T-helper 1 cell treated with Interleukin-12 subunit alpha and Interleukin-12 subunit beta and Interleukin-4 antibody, amounts not matched to agents 30 μg/mL and 1 μg/mL, for 36 hours (primary cell): ENCODE measurements at regions not wholly inside any gene's neighbourhood (a gene's known extent, or its start where the extent isn't known, plus 50 kb on each side); places are given as distances from the start of the nearest gene placed in this dataset.

Source experiments
- H3K27ac Mint-ChIP-seq: one replicate; pipeline ENCODE4 v1.8.0; 2021; ENCODE audit warnings: mild to moderate bottlenecking, mixed read lengths
- H3K27me3 Mint-ChIP-seq: one replicate; pipeline ENCODE4 v1.8.0; 2021; ENCODE audit warnings: low read depth, mixed read lengths
- H3K36me3 Mint-ChIP-seq: one replicate; pipeline ENCODE4 v1.8.0; 2021; ENCODE audit warnings: low read depth, mixed read lengths
- H3K4me1 Mint-ChIP-seq: one replicate; pipeline ENCODE4 v1.8.0; 2021; ENCODE audit warnings: low read depth, mixed read lengths
- H3K4me3 Mint-ChIP-seq: one replicate; pipeline ENCODE4 v1.8.0; 2021; ENCODE audit warnings: mild to moderate bottlenecking, moderate library complexity, mixed read lengths
- H3K9me3 Mint-ChIP-seq: one replicate; pipeline ENCODE4 v1.8.0; 2021; ENCODE audit warnings: mixed read lengths

GRCh38 chr1:47627016-47627415 is 189.2 kb downstream of the FOXD2 start:
- Mint-ChIP-seq H3K4me3 (no peak overlapping the region), H3K9me3 (no peaks in the 10 kb centered on the region), H3K4me1 (no peaks in the 10 kb centered on the region), H3K27ac (no peak overlapping the region), H3K27me3 (no peaks in the 10 kb centered on the region), H3K36me3 (no peaks in the 10 kb centered on the region)

GRCh38 chr1:47627471-47628370 is 189.9 kb downstream of the FOXD2 start:
- no peaks in the 10 kb centered on the region for H3K9me3 Mint-ChIP-seq
- H3K27ac Mint-ChIP-seq, result no peak overlapping the region
- no peaks in the 10 kb centered on the region for H3K27me3 Mint-ChIP-seq
- no peaks in the 10 kb centered on the region for H3K36me3 Mint-ChIP-seq
- H3K4me3 Mint-ChIP-seq, result no peak overlapping the region
- H3K4me1 Mint-ChIP-seq, result no peaks in the 10 kb centered on the region

GRCh38 chr1:47629201-47629600 is 191.4 kb downstream of the FOXD2 start:
- Mint-ChIP-seq H3K27me3 (no peaks in the 10 kb centered on the region), H3K4me3 (no peak overlapping the region), H3K36me3 (no peaks in the 10 kb centered on the region), H3K4me1 (no peaks in the 10 kb centered on the region), H3K9me3 (no peaks in the 10 kb centered on the region), H3K27ac (no peak overlapping the region)

- Mint-ChIP-seq H3K4me1 (no peaks in the 10 kb centered on the region), H3K27ac (no peak overlapping the region), H3K9me3 (no peaks in the 10 kb centered on the region), H3K27me3 (no peaks in the 10 kb centered on the region), H3K36me3 (no peaks in the 10 kb centered on the region), H3K4me3 (no peak overlapping the region)
These were observed 192.5 kb downstream of the FOXD2 start for GRCh38 chr1:47630346-47630745.

GRCh38 chr1:47631411-47631995 is 193.7 kb downstream of the FOXD2 start:
- no peaks in the 10 kb centered on the region for H3K27me3 Mint-ChIP-seq

GRCh38 chr1:47635111-47635510 is 197.3 kb downstream of the FOXD2 start:
- H3K36me3 Mint-ChIP-seq, result no peaks in the 10 kb centered on the region
- no peaks in the 10 kb centered on the region for H3K9me3 Mint-ChIP-seq
- no peak overlapping the region for H3K27ac Mint-ChIP-seq
- no peak overlapping the region for H3K4me3 Mint-ChIP-seq
- no peaks in the 10 kb centered on the region for H3K27me3 Mint-ChIP-seq
- H3K4me1 Mint-ChIP-seq, result no peaks in the 10 kb centered on the region

More at GRCh38 chr1:47631411-47631995, 193.7 kb downstream of the FOXD2 start:
- Mint-ChIP-seq H3K4me3 (no peak overlapping the region), H3K36me3 (no peaks in the 10 kb centered on the region), H3K9me3 (no peaks in the 10 kb centered on the region), H3K27ac (no peak overlapping the region), H3K4me1 (no peaks in the 10 kb centered on the region)

- Mint-ChIP-seq H3K4me1 (no peaks in the 10 kb centered on the region), H3K27me3 (no peaks in the 10 kb centered on the region), H3K4me3 (no peak overlapping the region), H3K9me3 (no peaks in the 10 kb centered on the region), H3K27ac (no peak overlapping the region), H3K36me3 (no peaks in the 10 kb centered on the region)
These were observed 197.8 kb downstream of the FOXD2 start for GRCh38 chr1:47635597-47635996.

- Mint-ChIP-seq H3K27ac (no peak overlapping the region), H3K27me3 (no peaks in the 10 kb centered on the region), H3K36me3 (no peaks in the 10 kb centered on the region)
These were observed 199.4 kb downstream of the FOXD2 start for GRCh38 chr1:47637111-47637685.

GRCh38 chr1:47638240-47638639 is 200.4 kb downstream of the FOXD2 start:
- Mint-ChIP-seq H3K9me3 (no peaks in the 10 kb centered on the region), H3K4me3 (no peak overlapping the region), H3K36me3 (no peaks in the 10 kb centered on the region), H3K27me3 (no peaks in the 10 kb centered on the region), H3K4me1 (no peaks in the 10 kb centered on the region), H3K27ac (no peak overlapping the region)

More at GRCh38 chr1:47637111-47637685, 199.4 kb downstream of the FOXD2 start:
- H3K4me3 Mint-ChIP-seq, result no peak overlapping the region
- no peaks in the 10 kb centered on the region for H3K4me1 Mint-ChIP-seq
- H3K9me3 Mint-ChIP-seq, result no peaks in the 10 kb centered on the region

- no peaks in the 10 kb centered on the region for H3K36me3 Mint-ChIP-seq
- no peaks in the 10 kb centered on the region for H3K4me1 Mint-ChIP-seq
- no peak overlapping the region for H3K4me3 Mint-ChIP-seq
- H3K9me3 Mint-ChIP-seq, result no peaks in the 10 kb centered on the region
- no peaks in the 10 kb centered on the region for H3K27me3 Mint-ChIP-seq
- no peak overlapping the region for H3K27ac Mint-ChIP-seq
These were observed 200.9 kb downstream of the FOXD2 start for GRCh38 chr1:47638713-47639112.

- H3K9me3 Mint-ChIP-seq, result no peaks in the 10 kb centered on the region
- H3K36me3 Mint-ChIP-seq, result no peaks in the 10 kb centered on the region
- no peaks in the 10 kb centered on the region for H3K27me3 Mint-ChIP-seq
- H3K4me1 Mint-ChIP-seq, result no peaks in the 10 kb centered on the region
- no peak overlapping the region for H3K27ac Mint-ChIP-seq
- H3K4me3 Mint-ChIP-seq, result no peak overlapping the region
These were observed 205.7 kb downstream of the FOXD2 start for GRCh38 chr1:47643306-47644211.

- H3K4me1 Mint-ChIP-seq, result no peaks in the 10 kb centered on the region
- no peak overlapping the region for H3K27ac Mint-ChIP-seq
- no peak overlapping the region for H3K4me3 Mint-ChIP-seq
- no peaks in the 10 kb centered on the region for H3K9me3 Mint-ChIP-seq
- no peaks in the 10 kb centered on the region for H3K27me3 Mint-ChIP-seq
- no peaks in the 10 kb centered on the region for H3K36me3 Mint-ChIP-seq
These were observed 206.3 kb downstream of the FOXD2 start for GRCh38 chr1:47644212-47644573.

GRCh38 chr1:47645151-47645550 is 207.3 kb downstream of the FOXD2 start:
- no peaks in the 10 kb centered on the region for H3K27me3 Mint-ChIP-seq
- no peaks in the 10 kb centered on the region for H3K4me1 Mint-ChIP-seq
- no peak overlapping the region for H3K4me3 Mint-ChIP-seq
- H3K27ac Mint-ChIP-seq, result no peak overlapping the region
- no peaks in the 10 kb centered on the region for H3K9me3 Mint-ChIP-seq
- no peaks in the 10 kb centered on the region for H3K36me3 Mint-ChIP-seq

- Mint-ChIP-seq H3K36me3 (no peaks in the 10 kb centered on the region), H3K27me3 (no peaks in the 10 kb centered on the region), H3K9me3 (no peaks in the 10 kb centered on the region), H3K4me3 (no peak overlapping the region), H3K27ac (no peak overlapping the region), H3K4me1 (no peaks in the 10 kb centered on the region)
These were observed 208.8 kb downstream of the FOXD2 start for GRCh38 chr1:47646676-47647075.
